ENCODE measurements at regions not wholly inside any gene's neighbourhood (a gene's known extent, or its start where the extent isn't known, plus 50 kb on each side); places are given as distances from the start of the nearest gene placed in this dataset.

DNA sequence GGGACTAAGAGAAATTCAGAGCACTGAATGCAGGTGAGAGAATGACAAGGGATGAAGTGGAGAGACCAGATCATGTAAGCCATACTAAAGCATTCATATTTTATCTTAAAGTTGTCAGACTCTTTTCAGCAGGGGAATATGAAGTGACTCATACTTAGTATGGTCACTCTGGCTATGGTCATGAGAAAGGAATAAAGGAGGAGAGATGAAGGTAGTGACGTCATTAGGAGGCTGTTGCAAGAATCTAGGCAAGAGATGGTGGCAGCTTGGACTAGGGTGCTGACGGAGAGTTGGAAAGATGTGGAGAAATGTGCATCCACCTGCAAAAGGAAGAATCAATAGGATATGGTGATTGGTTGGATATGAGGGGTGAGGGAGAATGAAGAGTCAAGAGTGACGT is 203.2 kb upstream of the ACVR2A start:
- H3K9ac ChIP-seq (ENCODE audit: low read length) = no peak overlapping the region
- no peaks in the 10 kb centered on the region for H3K27me3 ChIP-seq (ENCODE audit: control insufficient read depth, insufficient read depth, low read length)
- H3K27ac ChIP-seq (ENCODE audit: low read depth, low read length) = no peak overlapping the region
- no peaks in the 10 kb centered on the region for H3K36me3 ChIP-seq (ENCODE audit: control insufficient read depth, insufficient read depth, low read length)
- no peak overlapping the region for H3K4me3 ChIP-seq (ENCODE audit: low read length)
- no peaks in the 10 kb centered on the region for H3K4me1 ChIP-seq (ENCODE audit: control insufficient read depth, insufficient read depth, low read length)

GRCh38 chr2:147639891-147640290 is 204.9 kb upstream of the ACVR2A start:
- Histone ChIP-seq H3K27me3 (ENCODE audit: control insufficient read depth, insufficient read depth, low read length) (no peaks in the 10 kb centered on the region), H3K36me3 (ENCODE audit: control insufficient read depth, insufficient read depth, low read length) (no peaks in the 10 kb centered on the region), H3K9ac (ENCODE audit: low read length) (no peak overlapping the region), H3K4me3 (ENCODE audit: low read length) (no peak overlapping the region), H3K4me1 (ENCODE audit: control insufficient read depth, insufficient read depth, low read length) (no peaks in the 10 kb centered on the region), H3K27ac (ENCODE audit: low read depth, low read length) (no peak overlapping the region)

DNA sequence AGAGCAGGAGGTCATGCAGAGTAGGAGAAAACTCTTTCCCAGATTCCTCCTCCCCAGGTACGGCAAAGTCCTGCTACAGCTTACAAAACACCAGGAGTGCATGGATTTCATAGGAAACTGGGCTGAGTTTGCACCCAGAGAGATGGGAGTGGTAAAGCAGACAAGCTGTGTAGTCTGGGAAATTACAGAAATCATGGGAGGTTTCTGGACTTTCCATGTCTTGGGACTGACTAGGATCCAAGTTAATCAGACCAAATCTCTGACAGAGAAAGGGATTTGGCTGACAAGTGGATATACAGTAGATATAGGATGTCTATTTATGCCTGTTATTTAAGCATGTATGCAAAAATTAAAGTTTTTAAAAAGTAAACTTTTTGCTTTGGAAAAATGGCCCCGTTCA is 205.4 kb upstream of the ACVR2A start:
- no peaks in the 10 kb centered on the region for H3K27me3 ChIP-seq (ENCODE audit: control insufficient read depth, insufficient read depth, low read length)
- H3K36me3 ChIP-seq (ENCODE audit: control insufficient read depth, insufficient read depth, low read length) = no peaks in the 10 kb centered on the region
- H3K4me3 ChIP-seq (ENCODE audit: low read length) = no peak overlapping the region
- no peak overlapping the region for H3K9ac ChIP-seq (ENCODE audit: low read length)
- H3K4me1 ChIP-seq (ENCODE audit: control insufficient read depth, insufficient read depth, low read length) = no peaks in the 10 kb centered on the region
- H3K27ac ChIP-seq (ENCODE audit: low read depth, low read length) = no peak overlapping the region

GRCh38 chr2:147636886-147637285 is 207.9 kb upstream of the ACVR2A start:
- H3K27ac ChIP-seq (ENCODE audit: low read depth, low read length) = no peak overlapping the region
- H3K9ac ChIP-seq (ENCODE audit: low read length) = no peak overlapping the region
- no peaks in the 10 kb centered on the region for H3K4me1 ChIP-seq (ENCODE audit: control insufficient read depth, insufficient read depth, low read length)
- H3K36me3 ChIP-seq (ENCODE audit: control insufficient read depth, insufficient read depth, low read length) = no peaks in the 10 kb centered on the region
- H3K27me3 ChIP-seq (ENCODE audit: control insufficient read depth, insufficient read depth, low read length) = no peaks in the 10 kb centered on the region
- H3K4me3 ChIP-seq (ENCODE audit: low read length) = no peak overlapping the region

DNA sequence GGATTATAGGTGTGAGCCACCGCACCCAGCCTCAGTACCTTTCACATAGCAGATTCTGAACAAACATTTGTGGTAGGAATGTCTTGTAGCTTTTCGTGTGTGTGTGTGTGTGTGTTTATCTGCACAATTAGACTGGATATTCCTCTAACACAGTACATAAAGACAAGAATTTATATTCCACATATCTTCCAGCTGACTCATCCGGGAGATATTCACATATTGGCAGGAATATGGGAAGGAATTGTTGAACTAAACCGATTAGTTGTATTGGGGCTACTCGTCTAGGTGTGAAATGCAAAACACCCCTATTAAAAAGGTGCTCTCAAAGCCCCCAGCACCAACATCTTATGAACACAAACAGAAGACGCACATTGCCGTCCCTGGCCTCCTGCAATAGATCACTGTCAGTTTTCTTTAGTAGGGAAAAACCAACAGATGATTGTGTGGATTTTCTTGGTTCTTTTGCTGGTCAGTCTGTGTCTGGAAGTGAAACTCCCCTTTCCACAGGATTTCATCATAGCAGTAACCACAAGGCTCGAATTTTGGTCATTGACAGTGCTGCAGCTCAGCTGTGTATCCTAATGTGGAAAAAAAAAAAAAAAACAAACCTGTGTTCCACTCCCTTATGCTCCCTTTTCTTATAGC is 208.5 kb upstream of the ACVR2A start:
- Histone ChIP-seq H3K4me1 (ENCODE audit: control insufficient read depth, insufficient read depth, low read length) (no peaks in the 10 kb centered on the region), H3K27me3 (ENCODE audit: control insufficient read depth, insufficient read depth, low read length) (no peaks in the 10 kb centered on the region), H3K36me3 (ENCODE audit: control insufficient read depth, insufficient read depth, low read length) (no peaks in the 10 kb centered on the region), H3K4me3 (ENCODE audit: low read length) (no peak overlapping the region), H3K27ac (ENCODE audit: low read depth, low read length) (no peak overlapping the region), H3K9ac (ENCODE audit: low read length) (no peak overlapping the region)

DNA sequence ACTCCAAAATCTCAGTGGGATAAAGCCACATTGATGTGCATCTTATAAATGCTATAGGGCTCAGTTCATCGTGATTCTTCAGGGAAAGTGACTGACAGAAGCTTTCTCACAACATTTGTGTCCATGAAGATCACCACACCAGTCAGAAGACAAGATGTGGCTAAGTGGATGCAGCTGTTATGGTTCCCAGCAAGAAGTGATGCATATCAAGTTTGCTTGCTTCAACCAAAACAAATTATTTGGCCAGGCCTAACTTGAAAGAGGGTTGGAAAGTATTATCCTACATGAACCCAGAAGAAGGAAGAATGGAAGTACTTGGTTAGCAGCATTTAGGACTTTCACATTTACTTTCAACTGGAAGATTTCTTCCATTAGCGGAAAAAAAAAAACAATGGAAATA is 210.0 kb upstream of the ACVR2A start:
- no peak overlapping the region for H3K27ac ChIP-seq (ENCODE audit: low read depth, low read length)
- no peaks in the 10 kb centered on the region for H3K36me3 ChIP-seq (ENCODE audit: control insufficient read depth, insufficient read depth, low read length)
- H3K27me3 ChIP-seq (ENCODE audit: control insufficient read depth, insufficient read depth, low read length) = no peaks in the 10 kb centered on the region
- H3K4me3 ChIP-seq (ENCODE audit: low read length) = no peak overlapping the region
- no peaks in the 10 kb centered on the region for H3K4me1 ChIP-seq (ENCODE audit: control insufficient read depth, insufficient read depth, low read length)
- no peak overlapping the region for H3K9ac ChIP-seq (ENCODE audit: low read length)

- Histone ChIP-seq H3K4me3 (ENCODE audit: low read length) (no peak overlapping the region), H3K27me3 (ENCODE audit: control insufficient read depth, insufficient read depth, low read length) (no peaks in the 10 kb centered on the region), H3K36me3 (ENCODE audit: control insufficient read depth, insufficient read depth, low read length) (no peaks in the 10 kb centered on the region), H3K4me1 (ENCODE audit: control insufficient read depth, insufficient read depth, low read length) (no peaks in the 10 kb centered on the region), H3K9ac (ENCODE audit: low read length) (no peak overlapping the region), H3K27ac (ENCODE audit: low read depth, low read length) (no peak overlapping the region)
Measured at GRCh38 chr2:147632198-147632597, 212.6 kb upstream of the ACVR2A start.

DNA sequence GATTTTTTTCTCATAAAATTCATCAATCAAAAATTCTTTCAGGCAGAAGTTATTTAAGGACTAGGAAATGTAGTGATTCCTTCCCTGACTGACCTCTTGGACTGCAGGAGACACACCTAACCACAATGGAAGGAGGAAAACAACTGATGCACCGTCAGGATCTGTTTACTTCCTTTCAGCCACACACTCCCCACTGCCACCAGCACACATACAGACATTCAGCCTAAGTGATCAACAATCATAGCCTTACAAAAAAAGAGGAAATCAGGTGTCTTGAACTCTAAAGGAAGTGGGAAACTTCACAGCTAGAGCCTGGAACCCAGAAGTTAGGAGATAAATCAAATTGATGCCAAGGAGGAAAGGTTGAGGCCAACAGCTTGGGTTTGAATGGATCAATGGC is 213.5 kb upstream of the ACVR2A start:
- no peak overlapping the region for H3K4me3 ChIP-seq (ENCODE audit: low read length)
- no peak overlapping the region for H3K27ac ChIP-seq (ENCODE audit: low read depth, low read length)
- no peaks in the 10 kb centered on the region for H3K27me3 ChIP-seq (ENCODE audit: control insufficient read depth, insufficient read depth, low read length)
- no peaks in the 10 kb centered on the region for H3K4me1 ChIP-seq (ENCODE audit: control insufficient read depth, insufficient read depth, low read length)
- H3K9ac ChIP-seq (ENCODE audit: low read length) = no peak overlapping the region
- H3K36me3 ChIP-seq (ENCODE audit: control insufficient read depth, insufficient read depth, low read length) = no peaks in the 10 kb centered on the region

DNA sequence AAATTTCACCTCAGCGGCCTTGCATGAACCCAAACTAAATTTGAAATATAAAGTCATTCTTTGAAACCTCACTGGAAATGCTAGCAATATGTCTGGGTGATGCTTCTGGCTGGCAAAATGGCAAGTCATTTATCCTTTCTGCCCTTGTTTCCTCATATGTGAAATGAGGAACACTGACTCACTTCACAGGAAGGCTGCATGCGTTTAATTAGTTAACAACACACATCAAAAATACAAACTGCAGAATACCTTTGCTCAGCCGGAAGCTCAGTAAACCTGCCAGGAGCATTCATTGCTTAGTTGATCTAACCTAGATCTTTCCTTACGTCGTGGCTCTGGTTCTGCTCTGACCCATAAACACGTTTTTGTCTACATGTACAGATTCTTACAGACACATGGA is 214.2 kb upstream of the ACVR2A start:
- no peaks in the 10 kb centered on the region for H3K36me3 ChIP-seq (ENCODE audit: control insufficient read depth, insufficient read depth, low read length)
- no peaks in the 10 kb centered on the region for H3K4me1 ChIP-seq (ENCODE audit: control insufficient read depth, insufficient read depth, low read length)
- no peak overlapping the region for H3K4me3 ChIP-seq (ENCODE audit: low read length)
- no peak overlapping the region for H3K27ac ChIP-seq (ENCODE audit: low read depth, low read length)
- no peak overlapping the region for H3K9ac ChIP-seq (ENCODE audit: low read length)
- H3K27me3 ChIP-seq (ENCODE audit: control insufficient read depth, insufficient read depth, low read length) = no peaks in the 10 kb centered on the region

DNA sequence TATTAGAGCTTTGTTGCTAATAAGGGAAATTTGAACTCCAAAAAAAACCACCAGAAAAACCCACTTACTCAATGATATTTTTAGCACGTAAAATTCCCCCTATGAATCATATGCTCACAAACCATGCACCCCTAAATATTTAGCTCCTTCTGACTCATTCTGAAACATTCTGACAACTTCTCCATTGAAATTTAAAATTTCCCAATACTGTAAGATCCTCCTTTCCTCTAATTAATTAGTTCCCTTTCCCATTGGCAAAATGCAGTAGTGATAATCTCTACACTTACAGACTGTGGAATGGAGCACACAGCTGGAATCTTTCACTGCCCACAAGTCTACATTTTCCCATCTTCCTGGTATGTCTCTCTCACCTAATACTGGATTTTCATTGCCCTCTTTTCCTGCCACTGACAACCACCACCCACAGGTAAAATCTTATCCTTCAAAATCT is 215.8 kb upstream of the ACVR2A start:
- Histone ChIP-seq H3K27ac (ENCODE audit: low read depth, low read length) (no peak overlapping the region), H3K4me1 (ENCODE audit: control insufficient read depth, insufficient read depth, low read length) (no peaks in the 10 kb centered on the region), H3K27me3 (ENCODE audit: control insufficient read depth, insufficient read depth, low read length) (no peaks in the 10 kb centered on the region), H3K36me3 (ENCODE audit: control insufficient read depth, insufficient read depth, low read length) (no peaks in the 10 kb centered on the region), H3K4me3 (ENCODE audit: low read length) (no peak overlapping the region), H3K9ac (ENCODE audit: low read length) (no peak overlapping the region)

- Histone ChIP-seq H3K27ac (ENCODE audit: low read depth, low read length) (no peak overlapping the region), H3K27me3 (ENCODE audit: control insufficient read depth, insufficient read depth, low read length) (no peaks in the 10 kb centered on the region), H3K4me3 (ENCODE audit: low read length) (no peak overlapping the region), H3K4me1 (ENCODE audit: control insufficient read depth, insufficient read depth, low read length) (no peaks in the 10 kb centered on the region), H3K36me3 (ENCODE audit: control insufficient read depth, insufficient read depth, low read length) (no peaks in the 10 kb centered on the region), H3K9ac (ENCODE audit: low read length) (no peak overlapping the region)
Measured at GRCh38 chr2:147623328-147623727, 221.5 kb upstream of the ACVR2A start.

DNA sequence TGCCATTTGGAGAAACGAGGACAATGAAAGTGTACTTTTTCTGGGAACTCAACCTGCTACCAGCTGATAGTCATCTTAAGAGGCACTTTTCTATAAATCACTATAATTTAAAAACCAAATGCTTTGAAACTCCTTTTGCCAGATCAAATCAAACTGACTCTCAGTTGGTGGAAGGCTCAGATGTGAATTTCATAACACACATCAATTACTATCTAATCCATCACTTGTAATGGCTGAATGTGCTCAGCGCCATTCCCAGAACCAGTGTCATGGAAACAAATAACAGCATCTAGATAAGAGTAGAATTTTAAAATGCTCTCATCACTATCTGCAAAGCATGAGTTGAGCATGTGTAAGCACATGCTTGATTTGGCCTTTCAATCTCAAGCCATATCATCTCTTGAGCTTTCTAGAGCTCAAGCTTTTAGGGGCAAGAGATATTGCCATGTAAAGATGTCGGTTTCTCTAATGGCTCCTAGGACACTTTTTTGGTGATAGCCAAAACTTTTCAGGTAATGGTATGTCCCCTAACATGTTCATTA is 223.1 kb upstream of the ACVR2A start:
- no peaks in the 10 kb centered on the region for H3K36me3 ChIP-seq (ENCODE audit: control insufficient read depth, insufficient read depth, low read length)
- H3K4me3 ChIP-seq (ENCODE audit: low read length) = no peak overlapping the region
- no peaks in the 10 kb centered on the region for H3K4me1 ChIP-seq (ENCODE audit: control insufficient read depth, insufficient read depth, low read length)
- H3K9ac ChIP-seq (ENCODE audit: low read length) = no peak overlapping the region
- no peaks in the 10 kb centered on the region for H3K27me3 ChIP-seq (ENCODE audit: control insufficient read depth, insufficient read depth, low read length)
- H3K27ac ChIP-seq (ENCODE audit: low read depth, low read length) = no peak overlapping the region

DNA sequence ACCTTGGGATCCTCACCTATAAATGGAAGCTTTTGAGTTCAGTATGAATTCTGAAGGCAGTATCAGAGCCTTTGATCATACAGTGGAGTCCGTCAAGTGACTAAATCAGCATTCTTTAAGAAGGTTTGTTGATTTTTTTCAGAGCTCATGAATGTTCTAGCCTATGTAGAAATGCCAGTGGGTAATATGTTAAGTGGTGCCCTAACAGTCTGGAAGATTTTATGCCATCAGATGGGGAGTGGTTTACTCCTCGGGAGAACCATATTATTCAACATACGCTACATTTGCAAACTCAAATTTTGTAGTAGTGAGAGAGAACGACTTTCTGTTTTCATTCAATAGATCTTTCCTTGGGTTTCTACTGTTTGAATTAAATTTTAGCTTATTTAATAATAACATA is 225.0 kb upstream of the ACVR2A start:
- H3K4me3 ChIP-seq (ENCODE audit: low read length) = no peak overlapping the region
- no peak overlapping the region for H3K9ac ChIP-seq (ENCODE audit: low read length)
- H3K36me3 ChIP-seq (ENCODE audit: control insufficient read depth, insufficient read depth, low read length) = no peaks in the 10 kb centered on the region
- H3K4me1 ChIP-seq (ENCODE audit: control insufficient read depth, insufficient read depth, low read length) = no peaks in the 10 kb centered on the region
- no peaks in the 10 kb centered on the region for H3K27me3 ChIP-seq (ENCODE audit: control insufficient read depth, insufficient read depth, low read length)
- no peak overlapping the region for H3K27ac ChIP-seq (ENCODE audit: low read depth, low read length)

Measured in rectal smooth muscle tissue (tissue), 1 donor.